Breast epithelium (tissue), 4 donors: ENCODE measurements at regions not wholly inside any gene's neighbourhood (a gene's known extent, or its start where the extent isn't known, plus 50 kb on each side); places are given as distances from the start of the nearest gene placed in this dataset.

Experiments used
- DNase-seq, 2 donors: peaks; one replicate each; pipeline ENCODE4 v3.0.0-alpha.2; 2019; ENCODE audit warnings: low spot score in 2 of 2
- H3K27ac ChIP-seq, 2 donors: fragments of 200-600 bp; sonication (generic) in 1 of 2; one replicate each; pipeline ENCODE4 v1.5.1; 2016 to 2019; ENCODE audit warnings: mild to moderate bottlenecking in 1 of 2
- H3K27me3 ChIP-seq, 2 donors: fragments of 200-600 bp; sonication (generic) in 1 of 2; one replicate each; pipeline versions ENCODE4 v1.5.1 to v1.6.0; 2017 to 2019; ENCODE audit warnings: control low read depth in 1 of 2, mild to moderate bottlenecking in 1 of 2
- H3K36me3 ChIP-seq: fragments of 200-600 bp; one replicate; pipeline ENCODE4 v1.5.1; 2019
- H3K4me1 ChIP-seq, 2 donors: fragments of 200-600 bp; sonication (generic); one replicate each; pipeline ENCODE4 v1.5.1; 2016 to 2019; ENCODE audit warnings: control low read depth in 1 of 2
- H3K4me3 ChIP-seq, 3 donors: fragments of 200-600 bp; sonication (generic); 1 replicate in 2 of 3; 2 replicates in 1 of 3; pipeline ENCODE4 v1.5.1; 2016 to 2019; ENCODE audit warnings: mild to moderate bottlenecking in 3 of 3, moderate library complexity in 2 of 3
- H3K9me3 ChIP-seq, 2 donors: fragments of 200-600 bp; sonication (generic) in 1 of 2; one replicate each; pipeline ENCODE4 v1.5.1; 2016 to 2019; ENCODE audit warnings: control low read depth in 1 of 2
- CTCF ChIP-seq, 3 donors: fragments of 450-650 bp; IDR thresholded peaks; one replicate each; pipeline ENCODE4 v1.5.1; 2016 to 2017; ENCODE audit warnings: antibody characterized with exemption in 3 of 3, mild to moderate bottlenecking in 3 of 3, moderate library complexity in 3 of 3
- POLR2A ChIP-seq: fragments of 450-650 bp; IDR thresholded peaks from one replicate; pipeline ENCODE4 v1.6.1; 2016; ENCODE audit warnings: antibody characterized with exemption, mild to moderate bottlenecking, moderate library complexity
- POLR2AphosphoS5 ChIP-seq, 3 donors: sonication (generic); formaldehyde crosslinking; IDR thresholded peaks; one replicate each; pipeline ENCODE4 v1.6.1; 2017; ENCODE audit warnings: antibody characterized with exemption in 3 of 3
- intact Hi-C: fragments of 100-400 bp; cut with DNase I; formaldehyde crosslinking; loops from one replicate; pipeline ENCODE4 v1.15.1; 2023; ENCODE audit warnings: low total_unique reads

- Histone ChIP-seq H3K36me3 (no peaks in the 10 kb centered on the region), H3K27ac (no peak overlapping the region), H3K27me3 (no peaks in the 10 kb centered on the region), H3K9me3 (no peaks in the 10 kb centered on the region), H3K4me1 (no peaks in the 10 kb centered on the region), H3K4me3 (no peak overlapping the region)
- intact Hi-C loops = loop anchor here (10.0 kb wide), 1 partner anchor 1661 kb away; no protein-coding TSS in a partner anchor
- no peak for TF ChIP-seq POLR2A
- no peak for TF ChIP-seq POLR2AphosphoS5 (IDR thresholded peaks at IDR 0.05)
- no peak for TF ChIP-seq CTCF (IDR thresholded peaks at IDR 0.05)
- no peak for DNase-seq
These were observed 192.9 kb downstream of the PTPN20 start for GRCh38 chr10:47104151-47104605.

- no peak for TF ChIP-seq POLR2AphosphoS5 (IDR thresholded peaks at IDR 0.05)
- TF ChIP-seq CTCF (IDR thresholded peaks at IDR 0.05) = no peak
- no peaks in the 10 kb centered on the region for H3K27me3 ChIP-seq
- DNase-seq = no peak
- intact Hi-C loops = loop anchor here (10.0 kb wide), 1 partner anchor 1660 kb away; no protein-coding TSS in a partner anchor
- no peak overlapping the region for H3K27ac ChIP-seq
- H3K4me3 ChIP-seq = no peak overlapping the region
- no peaks in the 10 kb centered on the region for H3K9me3 ChIP-seq
- no peaks in the 10 kb centered on the region for H3K4me1 ChIP-seq
- no peaks in the 10 kb centered on the region for H3K36me3 ChIP-seq
These were observed 193.7 kb downstream of the PTPN20 start for GRCh38 chr10:47104786-47105385.

GRCh38 chr10:47107007-47107747 lies 192.8 kb upstream of the GDF10 start:
- H3K4me1 ChIP-seq = no peaks in the 10 kb centered on the region
- H3K27ac ChIP-seq = no peak overlapping the region
- intact Hi-C loops = loop anchor here (10.0 kb wide), 1 partner anchor 1658 kb away; no protein-coding TSS in a partner anchor
- TF ChIP-seq POLR2A = no peak
- TF ChIP-seq POLR2AphosphoS5 (IDR thresholded peaks at IDR 0.05) = no peak
- TF ChIP-seq CTCF (IDR thresholded peaks at IDR 0.05) = no peak
- DNase-seq = no peak
- H3K9me3 ChIP-seq = no peaks in the 10 kb centered on the region
- no peaks in the 10 kb centered on the region for H3K27me3 ChIP-seq
- H3K4me3 ChIP-seq = no peak overlapping the region
- no peaks in the 10 kb centered on the region for H3K36me3 ChIP-seq

GRCh38 chr10:47109906-47110305 lies 190.1 kb upstream of the GDF10 start:
- Histone ChIP-seq H3K27me3 (no peaks in the 10 kb centered on the region), H3K4me1 (no peaks in the 10 kb centered on the region), H3K4me3 (no peak overlapping the region), H3K27ac (no peak overlapping the region), H3K36me3 (no peaks in the 10 kb centered on the region), H3K9me3 (no peaks in the 10 kb centered on the region)
- no peak for DNase-seq
- intact Hi-C loops = loop anchor here (10.0 kb wide), 1 partner anchor 1655 kb away; no protein-coding TSS in a partner anchor
- no peak for TF ChIP-seq POLR2AphosphoS5 (IDR thresholded peaks at IDR 0.05)
- no peak for TF ChIP-seq POLR2A
- no peak for TF ChIP-seq CTCF (IDR thresholded peaks at IDR 0.05)

GRCh38 chr10:47111329-47111862 lies 188.6 kb upstream of the GDF10 start:
- Histone ChIP-seq H3K4me3 (no peak overlapping the region), H3K36me3 (no peaks in the 10 kb centered on the region), H3K4me1 (no peaks in the 10 kb centered on the region), H3K27ac (no peak overlapping the region), H3K9me3 (no peaks in the 10 kb centered on the region), H3K27me3 (no peaks in the 10 kb centered on the region)
- TF ChIP-seq POLR2A (no peak), POLR2AphosphoS5 (IDR thresholded peaks at IDR 0.05) (no peak), CTCF (IDR thresholded peaks at IDR 0.05) (no peak)
- intact Hi-C loops = no loop called here
- DNase-seq = no peak
